Ishikawa (cell line): ENCODE measurements at regions not wholly inside any gene's neighbourhood (a gene's known extent, or its start where the extent isn't known, plus 50 kb on each side); places are given as distances from the start of the nearest gene placed in this dataset.

ENCODE experiments used
- CEBPB ChIP-seq: IDR thresholded peaks from 2 replicates; pipeline ENCODE4 v1.6.1; 2012
- EGR1 ChIP-seq: IDR thresholded peaks from 2 replicates; pipeline ENCODE4 v1.6.1; 2012
- EP300 ChIP-seq: IDR thresholded peaks from 2 replicates; pipeline ENCODE4 v1.6.1; 2012; ENCODE audit warnings: borderline replicate concordance
- RAD21 ChIP-seq: IDR thresholded peaks from 2 replicates; pipeline ENCODE4 v1.6.1; 2012; ENCODE audit warnings: low read depth
- TCF12 ChIP-seq: IDR thresholded peaks from 2 replicates; pipeline ENCODE4 v1.6.1; 2012; ENCODE audit warnings: low read depth
- TF ChIP-seq, protein P1 (sequence below): IDR thresholded peaks from 2 replicates; pipeline ENCODE4 v1.6.1; 2012; ENCODE audit warnings: low read depth, mild to moderate bottlenecking
- TF ChIP-seq, protein P2 (sequence below): IDR thresholded peaks from 2 replicates; pipeline ENCODE4 v1.6.1; 2012
- TF ChIP-seq, protein P3 (sequence below): IDR thresholded peaks from 2 replicates; pipeline ENCODE4 v1.6.1; 2012

DNA sequence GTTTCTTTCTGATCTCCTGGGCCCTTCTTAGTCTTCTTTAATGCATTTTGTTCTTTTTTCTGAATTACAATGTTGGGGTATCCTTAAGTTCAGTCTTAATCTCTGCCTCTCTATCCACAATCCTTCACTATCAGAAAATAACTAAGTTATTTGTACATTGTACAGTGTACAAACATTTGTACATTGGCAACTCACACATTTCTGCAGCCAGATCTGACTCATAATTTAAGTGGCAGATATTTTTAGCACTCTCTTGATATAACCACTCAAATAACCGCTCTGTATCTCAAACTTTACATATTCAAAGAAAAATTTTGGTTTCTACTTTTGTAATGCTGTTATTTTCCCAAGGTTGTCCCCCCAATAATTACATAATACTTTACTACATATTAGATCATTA lies 691.1 kb upstream of the SPRY2 start:
- TF ChIP-seq RAD21 = no peak
- TF ChIP-seq, protein P1, sequence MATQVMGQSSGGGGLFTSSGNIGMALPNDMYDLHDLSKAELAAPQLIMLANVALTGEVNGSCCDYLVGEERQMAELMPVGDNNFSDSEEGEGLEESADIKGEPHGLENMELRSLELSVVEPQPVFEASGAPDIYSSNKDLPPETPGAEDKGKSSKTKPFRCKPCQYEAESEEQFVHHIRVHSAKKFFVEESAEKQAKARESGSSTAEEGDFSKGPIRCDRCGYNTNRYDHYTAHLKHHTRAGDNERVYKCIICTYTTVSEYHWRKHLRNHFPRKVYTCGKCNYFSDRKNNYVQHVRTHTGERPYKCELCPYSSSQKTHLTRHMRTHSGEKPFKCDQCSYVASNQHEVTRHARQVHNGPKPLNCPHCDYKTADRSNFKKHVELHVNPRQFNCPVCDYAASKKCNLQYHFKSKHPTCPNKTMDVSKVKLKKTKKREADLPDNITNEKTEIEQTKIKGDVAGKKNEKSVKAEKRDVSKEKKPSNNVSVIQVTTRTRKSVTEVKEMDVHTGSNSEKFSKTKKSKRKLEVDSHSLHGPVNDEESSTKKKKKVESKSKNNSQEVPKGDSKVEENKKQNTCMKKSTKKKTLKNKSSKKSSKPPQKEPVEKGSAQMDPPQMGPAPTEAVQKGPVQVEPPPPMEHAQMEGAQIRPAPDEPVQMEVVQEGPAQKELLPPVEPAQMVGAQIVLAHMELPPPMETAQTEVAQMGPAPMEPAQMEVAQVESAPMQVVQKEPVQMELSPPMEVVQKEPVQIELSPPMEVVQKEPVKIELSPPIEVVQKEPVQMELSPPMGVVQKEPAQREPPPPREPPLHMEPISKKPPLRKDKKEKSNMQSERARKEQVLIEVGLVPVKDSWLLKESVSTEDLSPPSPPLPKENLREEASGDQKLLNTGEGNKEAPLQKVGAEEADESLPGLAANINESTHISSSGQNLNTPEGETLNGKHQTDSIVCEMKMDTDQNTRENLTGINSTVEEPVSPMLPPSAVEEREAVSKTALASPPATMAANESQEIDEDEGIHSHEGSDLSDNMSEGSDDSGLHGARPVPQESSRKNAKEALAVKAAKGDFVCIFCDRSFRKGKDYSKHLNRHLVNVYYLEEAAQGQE = no peak
- TF ChIP-seq TCF12 = no peak
- TF ChIP-seq, protein P2, sequence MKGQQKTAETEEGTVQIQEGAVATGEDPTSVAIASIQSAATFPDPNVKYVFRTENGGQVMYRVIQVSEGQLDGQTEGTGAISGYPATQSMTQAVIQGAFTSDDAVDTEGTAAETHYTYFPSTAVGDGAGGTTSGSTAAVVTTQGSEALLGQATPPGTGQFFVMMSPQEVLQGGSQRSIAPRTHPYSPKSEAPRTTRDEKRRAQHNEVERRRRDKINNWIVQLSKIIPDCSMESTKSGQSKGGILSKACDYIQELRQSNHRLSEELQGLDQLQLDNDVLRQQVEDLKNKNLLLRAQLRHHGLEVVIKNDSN = no peak
- TF ChIP-seq, protein P3, sequence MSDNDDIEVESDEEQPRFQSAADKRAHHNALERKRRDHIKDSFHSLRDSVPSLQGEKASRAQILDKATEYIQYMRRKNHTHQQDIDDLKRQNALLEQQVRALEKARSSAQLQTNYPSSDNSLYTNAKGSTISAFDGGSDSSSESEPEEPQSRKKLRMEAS = no peak
- no peak for TF ChIP-seq EP300
- no peak for TF ChIP-seq CEBPB
- no peak for TF ChIP-seq EGR1
